WERI-Rb-1 (cell line): ENCODE measurements at regions not wholly inside any gene's neighbourhood (a gene's known extent, or its start where the extent isn't known, plus 50 kb on each side); places are given as distances from the start of the nearest gene placed in this dataset.
"Not testable (repeated sequence)": the region's sequence is repeated elsewhere in the genome, so short reads cannot be mapped to it uniquely, and the experiment has no call there.

ENCODE experiments used
- DNase-seq: peaks from one replicate; pipeline ENCODE4 v3.0.0-alpha.2; 2020
- H3K27ac ChIP-seq: fragments of 250-450 bp; sonication (Bioruptor Pico); 2 replicates; pipeline ENCODE4 v1.5.1; 2020; ENCODE audit warnings: mild to moderate bottlenecking, moderate library complexity
- H3K27me3 ChIP-seq: fragments of 250-450 bp; sonication (Bioruptor Pico); 2 replicates; pipeline ENCODE4 v1.5.1; 2021; ENCODE audit warnings: mild to moderate bottlenecking, low read depth, moderate library complexity; ENCODE audit not compliant: insufficient read depth, severe bottlenecking
- H3K36me3 ChIP-seq: fragments of 250-450 bp; sonication (Bioruptor Pico); 2 replicates; pipeline ENCODE4 v1.5.1; 2020; ENCODE audit warnings: mild to moderate bottlenecking, moderate library complexity
- H3K4me3 ChIP-seq: 2 replicates; pipeline ENCODE4 v1.5.1; 2011; ENCODE audit warnings: low read depth, mild to moderate bottlenecking, control low read depth, low read length
- H3K9me3 ChIP-seq: fragments of 250-450 bp; sonication (Bioruptor Pico); 2 replicates; pipeline ENCODE4 v1.5.1; 2021; ENCODE audit warnings: mild to moderate bottlenecking, moderate library complexity; ENCODE audit not compliant: severe bottlenecking
- TF ChIP-seq, protein P1 (sequence below): IDR thresholded peaks from 2 replicates; pipeline ENCODE4 v1.5.1; 2011; ENCODE audit warnings: low read depth, mild to moderate bottlenecking, control low read depth, inconsistent platforms, low read length

- Histone ChIP-seq H3K9me3 (no peaks in the 10 kb centered on the region), H3K4me3 (no peak overlapping the region), H3K36me3 (no peaks in the 10 kb centered on the region), H3K27me3 (no peaks in the 10 kb centered on the region), H3K27ac (no peak overlapping the region)
- TF ChIP-seq, protein P1, sequence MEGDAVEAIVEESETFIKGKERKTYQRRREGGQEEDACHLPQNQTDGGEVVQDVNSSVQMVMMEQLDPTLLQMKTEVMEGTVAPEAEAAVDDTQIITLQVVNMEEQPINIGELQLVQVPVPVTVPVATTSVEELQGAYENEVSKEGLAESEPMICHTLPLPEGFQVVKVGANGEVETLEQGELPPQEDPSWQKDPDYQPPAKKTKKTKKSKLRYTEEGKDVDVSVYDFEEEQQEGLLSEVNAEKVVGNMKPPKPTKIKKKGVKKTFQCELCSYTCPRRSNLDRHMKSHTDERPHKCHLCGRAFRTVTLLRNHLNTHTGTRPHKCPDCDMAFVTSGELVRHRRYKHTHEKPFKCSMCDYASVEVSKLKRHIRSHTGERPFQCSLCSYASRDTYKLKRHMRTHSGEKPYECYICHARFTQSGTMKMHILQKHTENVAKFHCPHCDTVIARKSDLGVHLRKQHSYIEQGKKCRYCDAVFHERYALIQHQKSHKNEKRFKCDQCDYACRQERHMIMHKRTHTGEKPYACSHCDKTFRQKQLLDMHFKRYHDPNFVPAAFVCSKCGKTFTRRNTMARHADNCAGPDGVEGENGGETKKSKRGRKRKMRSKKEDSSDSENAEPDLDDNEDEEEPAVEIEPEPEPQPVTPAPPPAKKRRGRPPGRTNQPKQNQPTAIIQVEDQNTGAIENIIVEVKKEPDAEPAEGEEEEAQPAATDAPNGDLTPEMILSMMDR = no peak
- DNase-seq = no peak
Observed at GRCh38 chr10:4399556-4399955, 426.5 kb upstream of the AKR1E2 start.

DNA sequence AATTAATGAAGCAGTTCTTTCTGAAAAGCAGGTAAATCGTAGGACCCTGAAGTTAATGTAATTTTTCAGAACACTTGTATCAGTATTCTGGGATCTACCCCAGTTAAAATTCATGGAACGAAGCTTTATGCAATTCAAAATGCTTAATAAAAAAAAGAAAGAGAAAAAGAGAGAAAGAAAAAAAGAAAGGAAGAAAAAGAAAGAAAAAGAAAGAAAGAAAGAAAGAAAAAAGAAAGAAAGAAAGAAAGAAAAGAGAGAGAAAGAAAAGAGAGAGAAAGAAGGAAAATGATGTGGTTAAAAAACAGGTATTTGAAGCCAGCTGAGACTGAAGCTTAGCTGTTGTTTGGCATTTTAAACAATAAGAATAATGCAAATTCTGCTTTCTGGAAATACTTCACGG is 427.4 kb upstream of the AKR1E2 start:
- no peak for DNase-seq
- no peaks in the 10 kb centered on the region for H3K9me3 ChIP-seq
- TF ChIP-seq, protein P1 = no peak
- H3K36me3 ChIP-seq = no peaks in the 10 kb centered on the region
- no peaks in the 10 kb centered on the region for H3K27me3 ChIP-seq
- H3K27ac ChIP-seq = no peak overlapping the region
- H3K4me3 ChIP-seq = no peak overlapping the region

DNA sequence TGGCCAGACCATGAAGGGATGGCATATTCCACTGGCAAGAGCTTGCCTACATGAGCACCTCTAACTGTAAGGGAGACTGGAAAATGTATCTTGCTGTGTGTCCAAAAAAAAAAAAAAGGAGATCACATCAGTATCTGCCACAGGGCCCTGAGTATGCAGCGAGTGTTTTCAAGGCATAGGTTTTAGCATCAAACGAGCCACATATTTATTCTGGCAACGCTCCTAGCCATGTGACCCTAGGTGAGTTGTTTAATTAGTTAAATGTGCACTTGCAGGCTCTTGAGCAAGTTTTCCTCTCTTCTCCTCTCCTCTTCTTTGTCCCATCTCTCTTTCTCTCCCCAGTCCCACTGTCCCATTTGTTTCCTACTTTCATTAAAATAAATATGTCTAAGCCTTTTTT is 428.7 kb upstream of the AKR1E2 start:
- H3K9me3 ChIP-seq = no peaks in the 10 kb centered on the region
- TF ChIP-seq, protein P1 = no peak
- H3K4me3 ChIP-seq = no peak overlapping the region
- no peaks in the 10 kb centered on the region for H3K36me3 ChIP-seq
- DNase-seq = no peak
- no peak overlapping the region for H3K27ac ChIP-seq
- no peaks in the 10 kb centered on the region for H3K27me3 ChIP-seq

DNA sequence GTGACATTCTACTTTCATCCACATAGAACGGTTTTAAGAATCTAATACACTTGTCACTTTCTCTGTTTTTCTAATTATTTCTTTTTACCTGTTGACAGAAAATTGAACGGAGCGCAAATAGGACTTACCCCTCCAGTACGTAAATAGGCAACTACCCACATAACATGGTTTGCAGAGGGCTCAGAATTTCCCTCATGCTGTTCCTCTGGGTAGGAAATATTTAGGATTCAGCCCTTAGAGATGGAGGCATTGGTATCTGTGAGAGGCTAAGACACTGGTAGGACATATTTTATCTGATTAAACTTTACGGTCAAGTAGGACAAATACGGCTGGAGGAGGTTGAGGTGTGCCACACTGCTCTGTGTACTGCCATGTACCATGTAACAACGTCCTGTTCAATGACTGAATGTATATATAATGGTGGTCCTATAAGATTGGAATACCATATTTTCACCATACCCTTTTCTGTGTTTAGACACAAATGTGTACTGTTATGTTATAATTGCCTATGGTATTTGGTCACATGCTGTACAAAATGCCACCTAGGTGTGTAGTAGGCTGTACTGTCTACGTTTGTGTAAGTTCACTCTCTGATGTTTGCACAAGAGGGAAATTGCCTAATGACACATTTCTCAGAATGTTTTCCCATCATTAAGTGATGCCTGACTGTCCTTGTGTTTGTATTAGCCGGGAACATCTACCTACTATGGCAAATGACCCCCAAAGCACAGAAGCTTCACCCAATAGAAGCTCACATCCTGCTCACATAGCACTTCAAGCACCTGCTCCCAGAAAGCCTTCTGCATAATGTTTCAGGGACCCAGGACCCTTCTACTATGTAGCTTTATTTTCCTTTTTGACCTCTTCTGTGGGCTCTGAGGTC is 429.4 kb upstream of the AKR1E2 start:
- Histone ChIP-seq H3K27me3 (no peaks in the 10 kb centered on the region), H3K27ac (no peak overlapping the region), H3K36me3 (no peaks in the 10 kb centered on the region), H3K4me3 (no peak overlapping the region), H3K9me3 (no peaks in the 10 kb centered on the region)
- no peak for DNase-seq
- TF ChIP-seq, protein P1 = no peak

DNA sequence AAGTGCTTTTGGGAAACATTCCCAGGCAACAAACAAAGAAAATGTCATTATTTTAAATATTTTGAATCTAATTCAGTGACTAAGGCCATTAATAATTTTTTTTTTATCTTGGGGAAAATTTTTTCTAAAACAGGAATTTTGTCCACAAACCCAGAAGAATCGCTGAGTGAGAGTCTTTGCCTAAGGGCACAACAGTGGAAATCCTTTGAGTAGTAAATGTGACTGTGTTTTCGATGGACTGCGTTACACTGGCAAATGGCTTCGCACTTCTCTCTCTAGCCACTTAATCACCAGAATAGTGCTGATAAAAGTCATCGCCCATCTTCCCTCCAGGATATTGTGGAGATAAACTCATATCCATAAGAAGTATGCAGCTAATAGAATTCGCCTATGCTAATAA is 430.3 kb upstream of the AKR1E2 start:
- no peaks in the 10 kb centered on the region for H3K36me3 ChIP-seq
- no peaks in the 10 kb centered on the region for H3K27me3 ChIP-seq

DNA sequence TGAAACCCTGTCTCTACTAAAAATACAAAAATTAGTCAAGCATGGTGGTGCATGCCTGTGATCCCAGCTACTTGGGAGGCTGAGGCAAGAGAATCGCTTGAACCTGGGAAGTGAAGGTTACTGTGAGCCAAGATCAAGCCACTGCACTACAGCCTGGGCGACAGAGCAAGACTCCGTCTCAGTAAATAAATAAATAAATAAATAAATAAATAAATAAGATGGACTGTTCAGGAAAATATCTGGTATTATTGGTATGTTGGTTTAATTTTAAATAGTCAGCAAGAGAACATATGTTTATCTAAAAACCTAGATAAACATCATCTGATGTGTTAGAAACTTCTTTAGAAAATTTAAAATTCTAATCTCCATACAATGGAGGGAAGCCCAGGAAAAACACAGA is 431.6 kb upstream of the AKR1E2 start:
- not testable (repeated sequence) for H3K27ac ChIP-seq, H3K36me3 ChIP-seq, H3K4me3 ChIP-seq, H3K27me3 ChIP-seq, H3K9me3 ChIP-seq, DNase-seq

More for the DNA sequence above, 430.3 kb upstream of the AKR1E2 start:
- TF ChIP-seq, protein P1 = no peak
- H3K27ac ChIP-seq = no peak overlapping the region
- H3K4me3 ChIP-seq = no peak overlapping the region
- no peaks in the 10 kb centered on the region for H3K9me3 ChIP-seq
- no peak for DNase-seq
